Urinary bladder (tissue), 3 donors: ENCODE measurements at regions not wholly inside any gene's neighbourhood (a gene's known extent, or its start where the extent isn't known, plus 50 kb on each side); places are given as distances from the start of the nearest gene placed in this dataset.
"Not testable (repeated sequence)": the region's sequence is repeated elsewhere in the genome, so short reads cannot be mapped to it uniquely, and the experiment has no call there.

Experiments
- DNase-seq: peaks from one replicate; pipeline ENCODE4 v3.0.0-alpha.2; 2015; ENCODE audit errors: extremely low spot score
- H3K27ac ChIP-seq: one replicate; pipeline ENCODE4 v1.5.1; 2013; ENCODE audit warnings: low read depth, mild to moderate bottlenecking, moderate library complexity
- H3K36me3 ChIP-seq: one replicate; pipeline ENCODE4 v1.6.1; 2013; ENCODE audit warnings: mild to moderate bottlenecking, moderate library complexity; ENCODE audit not compliant: insufficient read depth
- H3K4me1 ChIP-seq: one replicate; pipeline ENCODE4 v1.6.1; 2013; ENCODE audit warnings: mild to moderate bottlenecking, moderate library complexity; ENCODE audit not compliant: insufficient read depth
- H3K4me3 ChIP-seq: one replicate; pipeline ENCODE4 v1.5.1; 2013; ENCODE audit warnings: low read depth, low read length
- WGBS: extraction: QIAGEN DNeasy Blood & Tissue Kit; methylation state at CpG from one replicate; pipeline ENCODE4 v1.1.7; 2013; 5-methylcytosine and 5-hydroxymethylcytosine counted together
- donor health status: healthy with polysubstance abuse.
- donor health status: healthy.

DNA sequence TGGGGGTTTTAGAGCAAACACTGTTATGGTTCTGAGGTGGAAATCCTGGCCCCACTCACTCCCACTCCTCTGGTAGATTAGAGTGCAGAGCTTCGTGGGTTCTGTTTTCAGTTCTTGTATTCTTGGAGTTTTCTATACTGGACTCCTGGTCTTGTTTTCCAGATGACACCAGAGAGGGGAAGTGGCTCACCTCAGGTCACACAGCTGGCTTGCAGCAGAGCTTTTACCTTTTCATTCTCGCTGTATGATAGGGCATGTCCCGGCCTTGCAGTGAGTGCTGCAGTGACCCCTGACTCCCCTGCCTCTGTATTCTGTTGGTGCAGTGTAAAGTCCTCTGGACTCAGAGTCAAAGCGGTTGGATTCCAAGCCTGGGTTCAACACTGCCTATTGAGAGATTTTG lies 148.9 kb upstream of the MEX3C start:
- 87% methylated on average over 4 of the region's 4 CpGs for WGBS
- Histone ChIP-seq H3K4me3 (no peak overlapping the region), H3K4me1 (no peaks in the 10 kb centered on the region), H3K27ac (no peak overlapping the region), H3K36me3 (no peaks in the 10 kb centered on the region)
- DNase-seq: no peak

DNA sequence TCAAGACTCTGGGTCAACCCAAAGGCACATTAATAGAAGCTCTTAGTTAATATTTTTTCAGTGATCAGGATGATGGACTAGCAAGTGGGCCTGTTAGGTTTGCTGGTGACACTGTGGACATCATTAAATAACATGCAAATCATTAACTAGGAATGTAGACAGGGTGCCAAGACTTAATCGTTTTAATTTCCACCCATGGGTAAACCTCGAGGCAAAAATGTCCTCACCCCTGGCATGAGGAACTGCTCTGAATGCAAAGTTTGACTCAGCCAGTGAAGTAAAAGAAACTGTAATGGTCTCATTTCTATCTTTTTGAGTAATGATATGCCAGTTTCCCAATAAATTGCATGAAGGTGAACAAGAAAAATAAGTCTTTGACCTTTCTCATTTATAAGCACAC lies 152.6 kb upstream of the MEX3C start:
- WGBS: 72% methylated on average over 2 of the region's 2 CpGs
- Histone ChIP-seq H3K4me3 (no peak overlapping the region), H3K36me3 (no peaks in the 10 kb centered on the region), H3K4me1 (no peaks in the 10 kb centered on the region), H3K27ac (no peak overlapping the region)
- no peak for DNase-seq

DNA sequence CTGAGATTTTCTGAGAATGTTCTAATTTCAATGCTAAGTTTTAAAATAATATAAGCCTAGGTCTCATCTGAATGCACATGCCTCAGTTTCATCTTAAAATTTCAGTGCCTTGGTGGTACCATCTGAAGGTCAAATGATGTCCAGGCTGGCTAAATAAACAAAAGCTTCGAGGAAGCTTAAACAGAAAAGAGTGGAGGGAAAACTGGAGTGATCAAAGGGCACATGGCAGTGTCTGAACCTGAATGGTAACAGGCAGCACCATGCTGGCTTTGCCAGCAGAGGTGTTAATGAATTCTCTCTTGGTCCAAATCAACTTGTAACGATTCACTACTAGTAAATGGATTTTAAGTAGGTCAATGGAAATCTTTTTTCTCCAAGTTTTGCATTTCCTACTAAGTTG lies 158.4 kb upstream of the MEX3C start:
- no peak for DNase-seq
- H3K4me3 ChIP-seq: no peak overlapping the region
- H3K36me3 ChIP-seq: no peaks in the 10 kb centered on the region
- H3K27ac ChIP-seq: no peak overlapping the region
- 65% methylated on average over 2 of the region's 2 CpGs for WGBS
- no peaks in the 10 kb centered on the region for H3K4me1 ChIP-seq

DNA sequence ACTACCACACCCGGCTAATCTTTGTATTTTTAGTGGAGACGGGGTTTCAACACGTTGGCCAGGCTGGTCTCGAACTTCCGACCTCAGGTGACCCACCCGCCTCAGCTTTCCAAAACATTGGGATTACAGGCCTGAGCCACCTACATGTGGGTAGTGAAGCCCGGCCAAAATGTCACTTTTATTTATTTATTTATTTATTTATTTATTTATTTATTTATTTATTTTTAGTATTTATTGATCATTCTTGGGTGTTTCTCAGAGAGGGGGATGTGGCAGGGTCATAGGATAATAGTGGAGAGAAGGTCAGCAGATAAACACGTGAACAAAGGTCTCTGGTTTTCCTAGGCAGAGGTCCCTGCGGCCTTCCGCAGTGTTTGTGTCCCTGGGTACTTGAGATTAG lies 162.8 kb upstream of the MEX3C start:
- not testable (repeated sequence) for H3K36me3 ChIP-seq, H3K4me3 ChIP-seq, DNase-seq, H3K4me1 ChIP-seq, H3K27ac ChIP-seq
- 91% methylated on average over 7 of the region's 10 CpGs for WGBS

DNA sequence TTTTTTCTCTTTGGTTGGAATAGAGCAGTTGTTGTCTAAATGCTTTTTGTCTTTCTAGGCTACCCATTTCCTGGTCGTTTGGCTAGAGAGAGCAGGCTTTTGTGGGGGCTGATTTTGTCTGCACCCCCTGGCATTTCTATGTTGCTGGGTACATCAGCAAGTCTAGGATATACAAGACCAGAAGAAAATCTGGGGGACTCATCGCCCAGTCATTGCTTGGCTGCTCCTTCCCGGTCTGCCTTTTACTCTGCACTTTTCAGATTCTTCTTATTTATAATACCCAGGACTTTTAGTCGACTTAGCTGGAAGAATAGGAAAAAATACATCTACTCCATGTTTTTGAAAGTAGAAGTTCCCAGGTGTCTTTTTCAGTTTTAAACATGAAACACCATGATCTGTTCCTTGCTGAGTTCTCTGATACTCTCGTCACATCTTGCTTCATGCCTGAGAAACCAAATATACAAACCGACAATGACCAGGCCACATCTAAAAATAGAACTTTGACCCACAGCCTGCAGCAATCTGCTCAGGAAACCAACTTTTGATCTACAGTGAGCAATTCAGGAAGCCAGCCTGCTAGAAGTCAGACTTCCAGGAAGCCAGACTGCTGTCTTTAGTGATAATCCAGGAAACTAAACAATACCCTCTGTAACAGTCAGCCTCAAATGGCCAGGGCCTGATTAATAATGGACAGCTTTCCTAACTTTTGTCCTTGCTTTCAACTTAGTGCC lies 163.8 kb upstream of the MEX3C start:
- no peak overlapping the region for H3K27ac ChIP-seq
- no peak overlapping the region for H3K4me3 ChIP-seq
- H3K36me3 ChIP-seq: no peaks in the 10 kb centered on the region
- no peak for DNase-seq
- no peaks in the 10 kb centered on the region for H3K4me1 ChIP-seq
- WGBS: 51% methylated on average over 6 of the region's 6 CpGs

GRCh38 chr18:51363384-51363783 lies 165.9 kb upstream of the MEX3C start:
- Histone ChIP-seq H3K36me3 (no peaks in the 10 kb centered on the region), H3K4me1 (no peaks in the 10 kb centered on the region), H3K27ac (no peak overlapping the region), H3K4me3 (no peak overlapping the region)
- no peak for DNase-seq
- WGBS: 77% methylated on average over 1 of the region's 1 CpG

DNA sequence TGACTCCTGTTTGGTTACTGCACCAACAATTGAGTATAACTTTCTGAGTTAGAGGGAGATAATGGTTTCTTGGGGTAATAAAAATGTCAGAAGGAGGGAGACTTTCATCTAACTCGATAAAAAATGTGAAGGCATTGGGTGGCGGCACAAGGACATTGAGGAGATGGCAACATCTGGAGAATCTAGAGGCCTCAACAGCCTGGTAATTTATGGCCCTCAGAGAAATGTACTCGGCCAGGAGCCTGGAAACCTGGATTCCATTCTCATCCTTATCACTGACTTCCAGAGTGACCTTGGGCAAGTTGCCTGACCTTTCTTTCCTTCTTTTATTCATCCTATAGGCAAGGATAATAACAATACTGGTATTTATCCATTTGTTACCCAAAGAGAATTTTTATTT lies 173.5 kb upstream of the MEX3C start:
- H3K4me1 ChIP-seq: no peaks in the 10 kb centered on the region

DNA sequence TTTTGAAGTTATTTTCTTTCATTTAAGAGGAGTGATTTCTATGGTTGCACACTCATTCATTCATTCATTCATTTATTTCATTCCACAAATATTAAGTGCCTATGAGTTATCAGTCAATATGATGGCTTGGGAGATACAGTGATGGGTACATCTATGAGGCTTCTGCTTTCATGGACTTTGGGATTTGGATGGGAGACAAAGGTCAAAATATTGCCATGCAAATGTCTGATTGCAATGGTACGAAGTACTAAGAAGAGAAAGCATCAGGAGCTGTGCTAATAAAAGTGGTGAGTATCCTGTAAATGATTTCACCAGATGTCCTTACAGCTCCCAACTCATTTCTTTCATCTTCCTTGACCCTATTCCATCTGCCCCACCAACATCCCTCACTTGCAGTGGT lies 174.4 kb upstream of the MEX3C start:
- H3K4me3 ChIP-seq: no peak overlapping the region
- H3K36me3 ChIP-seq: no peaks in the 10 kb centered on the region
- WGBS: 90% methylated on average over 1 of the region's 1 CpG
- H3K27ac ChIP-seq: no peak overlapping the region
- no peaks in the 10 kb centered on the region for H3K4me1 ChIP-seq
- no peak for DNase-seq

More for the DNA sequence above, 173.5 kb upstream of the MEX3C start:
- WGBS: 41% methylated on average over 3 of the region's 3 CpGs
- Histone ChIP-seq H3K27ac (no peak overlapping the region), H3K4me3 (no peak overlapping the region), H3K36me3 (no peaks in the 10 kb centered on the region)
- no peak for DNase-seq

- H3K36me3 ChIP-seq: no peaks in the 10 kb centered on the region
- no peaks in the 10 kb centered on the region for H3K4me1 ChIP-seq
- H3K4me3 ChIP-seq: no peak overlapping the region
- no peak for DNase-seq
- WGBS: 62% methylated on average over 4 of the region's 4 CpGs
- no peak overlapping the region for H3K27ac ChIP-seq
Measured at GRCh38 chr18:51382081-51382480, 184.6 kb upstream of the MEX3C start.

- H3K36me3 ChIP-seq: no peaks in the 10 kb centered on the region
- no peak for DNase-seq
- no peak overlapping the region for H3K27ac ChIP-seq
- H3K4me3 ChIP-seq: no peak overlapping the region
- WGBS: 69% methylated on average over 4 of the region's 4 CpGs
- no peaks in the 10 kb centered on the region for H3K4me1 ChIP-seq
Measured at GRCh38 chr18:51383116-51383515, 185.6 kb upstream of the MEX3C start.

- 75% methylated on average over 1 of the region's 1 CpG for WGBS
- H3K27ac ChIP-seq: no peak overlapping the region
- no peaks in the 10 kb centered on the region for H3K36me3 ChIP-seq
- no peak overlapping the region for H3K4me3 ChIP-seq
- no peaks in the 10 kb centered on the region for H3K4me1 ChIP-seq
- DNase-seq: no peak
Measured at GRCh38 chr18:51383711-51384110, 186.2 kb upstream of the MEX3C start.

DNA sequence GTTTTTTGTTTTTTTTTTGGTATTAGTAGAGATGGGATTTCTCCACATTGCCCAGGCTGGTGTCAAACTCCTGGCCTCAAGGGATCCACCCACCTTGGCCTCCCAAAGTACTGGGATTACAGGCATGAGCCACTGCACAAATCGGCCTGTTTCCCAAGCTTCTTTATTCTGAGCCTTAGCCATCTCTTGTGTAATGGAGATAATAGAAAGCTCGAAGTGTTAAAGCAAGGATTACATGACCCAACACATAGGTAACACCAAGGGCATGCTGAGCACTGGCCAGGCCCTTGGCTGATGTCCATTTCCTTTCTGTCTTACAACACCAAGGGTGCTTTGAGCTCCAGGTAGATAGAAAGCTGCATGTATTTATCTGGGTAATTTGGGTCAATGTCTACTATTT lies 187.8 kb upstream of the MEX3C start:
- 86% methylated on average over 2 of the region's 2 CpGs for WGBS
- no peak for DNase-seq
- Histone ChIP-seq H3K36me3 (no peaks in the 10 kb centered on the region), H3K4me3 (no peak overlapping the region), H3K27ac (no peak overlapping the region), H3K4me1 (no peaks in the 10 kb centered on the region)

- Histone ChIP-seq H3K27ac (no peak overlapping the region), H3K4me1 (no peaks in the 10 kb centered on the region), H3K4me3 (no peak overlapping the region), H3K36me3 (no peaks in the 10 kb centered on the region)
- 73% methylated on average over 3 of the region's 3 CpGs for WGBS
- no peak for DNase-seq
Measured at GRCh38 chr18:51390702-51391101, 193.2 kb upstream of the MEX3C start.

DNA sequence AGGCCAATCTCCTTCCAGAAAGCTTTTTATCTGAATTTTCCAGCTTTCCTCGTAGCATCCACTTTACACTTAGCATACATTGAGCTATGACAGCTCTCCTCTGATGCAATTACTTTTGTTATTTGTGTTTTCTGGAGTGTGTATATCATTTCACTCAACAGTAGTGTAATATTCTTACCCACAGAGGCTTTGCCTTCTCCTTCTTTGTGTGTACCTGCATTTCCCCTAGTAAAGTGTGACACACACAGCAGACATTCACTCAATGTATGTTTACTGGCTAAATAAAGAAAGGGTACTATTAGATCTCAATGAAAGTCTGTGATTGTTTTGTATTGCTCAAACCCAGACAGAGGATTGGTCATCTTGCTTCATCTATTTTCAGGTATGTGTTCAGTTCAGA lies 193.7 kb upstream of the MEX3C start:
- H3K36me3 ChIP-seq: no peaks in the 10 kb centered on the region
- no peak overlapping the region for H3K27ac ChIP-seq
- DNase-seq: no peak
- no peak overlapping the region for H3K4me3 ChIP-seq
- H3K4me1 ChIP-seq: no peaks in the 10 kb centered on the region
- 72% methylated on average over 1 of the region's 1 CpG for WGBS

GRCh38 chr18:51391731-51392130 lies 194.2 kb upstream of the MEX3C start:
- no peak overlapping the region for H3K4me3 ChIP-seq
- DNase-seq: no peak
- H3K27ac ChIP-seq: no peak overlapping the region
- 80% methylated on average over 5 of the region's 5 CpGs for WGBS
- no peaks in the 10 kb centered on the region for H3K36me3 ChIP-seq
- no peaks in the 10 kb centered on the region for H3K4me1 ChIP-seq
